HG03432 (cell line): ENCODE measurements at regions not wholly inside any gene's neighbourhood (a gene's known extent, or its start where the extent isn't known, plus 50 kb on each side); places are given as distances from the start of the nearest gene placed in this dataset.

Source experiments
- ATAC-seq: cut with Tn5 transposase; IDR thresholded peaks from one replicate; pipeline ENCODE4 v1.9.1; 2021; ENCODE audit warnings: mild to moderate bottlenecking, moderate library complexity; ENCODE audit not compliant: unreplicated experiment

DNA sequence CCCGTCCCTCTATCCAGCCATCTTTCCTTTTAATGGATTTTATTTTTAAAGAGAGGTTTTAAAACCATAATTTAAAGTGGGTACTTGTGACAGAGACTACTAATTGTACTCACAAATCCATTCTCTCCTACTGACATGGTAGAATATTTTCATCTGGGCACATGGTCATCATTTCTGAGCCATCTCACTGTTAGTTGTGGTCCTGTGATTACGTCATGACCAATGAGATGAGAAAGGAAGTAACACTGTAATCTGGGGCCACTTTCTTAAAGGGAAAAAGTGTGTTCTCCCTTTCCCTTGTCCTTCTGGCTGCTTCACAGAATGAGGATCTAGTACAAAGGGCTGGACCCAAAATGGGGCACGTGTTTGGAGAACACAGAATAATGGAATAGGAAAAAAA lies 538.7 kb downstream of the CMPK2 start:
- no peak for ATAC-seq

DNA sequence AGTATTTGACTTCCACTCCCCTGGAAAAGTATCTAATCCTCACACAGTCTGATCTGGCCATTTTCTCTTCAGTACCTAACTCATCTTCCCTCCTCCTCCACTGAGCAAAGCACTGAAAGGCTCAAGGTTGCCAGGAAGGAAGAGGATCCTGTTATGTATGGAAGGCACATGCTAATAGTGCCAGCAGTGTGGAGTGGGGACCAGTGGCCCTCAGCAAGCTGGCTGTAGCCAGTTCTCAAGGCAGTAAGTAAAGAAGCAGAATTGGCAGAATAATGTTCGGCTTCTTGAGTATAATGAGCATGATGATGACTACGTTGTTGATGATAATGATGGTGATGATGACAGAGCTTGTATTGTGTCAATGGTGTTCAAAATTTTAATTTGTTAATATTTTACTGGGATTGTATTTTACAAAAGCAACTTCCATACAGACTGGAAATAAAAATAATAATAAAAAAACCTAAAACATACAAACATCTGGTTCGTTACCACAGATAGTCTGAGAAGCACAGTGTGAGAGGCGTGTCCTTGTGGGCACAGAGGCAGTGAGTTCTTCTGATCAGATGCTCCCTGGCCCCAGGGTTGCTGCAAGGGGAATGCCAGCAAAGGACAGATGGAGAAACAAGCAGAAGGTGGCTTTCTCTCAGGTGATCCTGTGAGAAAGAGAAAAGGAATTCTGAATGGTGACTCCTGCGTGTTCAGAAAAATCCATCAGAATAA lies 528.8 kb downstream of the CMPK2 start:
- ATAC-seq, result peak; percentile 45

DNA sequence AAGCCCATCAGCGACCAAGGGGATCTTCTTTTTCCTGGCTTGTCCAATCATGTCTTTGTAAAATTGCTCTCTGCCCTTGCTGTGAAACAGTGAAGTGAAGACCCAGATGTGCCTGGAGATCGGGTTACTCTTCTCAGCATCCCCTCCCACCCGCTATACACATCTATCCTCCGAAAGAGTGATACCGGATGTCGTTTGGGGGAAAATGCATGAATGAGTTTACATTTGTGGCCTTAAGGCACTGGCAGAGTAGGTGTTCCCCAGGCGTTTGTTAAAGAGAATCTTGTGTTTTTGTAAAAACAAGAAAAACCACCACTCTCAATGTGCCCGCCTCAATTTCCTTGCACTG lies 528.3 kb downstream of the CMPK2 start:
- peak; percentile 57 for ATAC-seq

DNA sequence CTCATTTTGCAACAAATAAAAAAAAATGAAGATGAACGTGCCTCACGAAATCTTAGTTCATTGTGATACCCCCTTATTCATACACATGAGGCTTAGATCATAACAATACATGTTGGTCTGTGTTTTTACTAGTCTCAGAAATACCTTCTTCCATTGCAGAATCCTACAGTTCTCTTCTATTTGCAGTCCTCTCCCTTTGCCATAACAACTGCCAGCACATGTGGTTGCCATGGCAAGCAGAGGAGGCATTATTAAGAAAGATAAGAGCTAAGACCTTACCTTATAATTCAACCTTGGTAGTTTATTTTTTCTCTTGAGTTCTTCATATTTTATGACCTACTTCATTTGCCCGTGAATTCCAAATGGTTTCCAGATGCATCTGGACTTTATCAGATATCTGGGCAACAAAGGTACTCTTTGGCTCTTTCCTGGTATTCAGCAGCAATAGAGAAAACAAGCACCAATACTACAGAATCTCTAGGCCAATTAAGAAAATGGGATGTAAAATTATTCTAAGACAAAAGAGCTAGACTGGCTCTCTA lies 524.0 kb downstream of the CMPK2 start:
- ATAC-seq, result no peak

DNA sequence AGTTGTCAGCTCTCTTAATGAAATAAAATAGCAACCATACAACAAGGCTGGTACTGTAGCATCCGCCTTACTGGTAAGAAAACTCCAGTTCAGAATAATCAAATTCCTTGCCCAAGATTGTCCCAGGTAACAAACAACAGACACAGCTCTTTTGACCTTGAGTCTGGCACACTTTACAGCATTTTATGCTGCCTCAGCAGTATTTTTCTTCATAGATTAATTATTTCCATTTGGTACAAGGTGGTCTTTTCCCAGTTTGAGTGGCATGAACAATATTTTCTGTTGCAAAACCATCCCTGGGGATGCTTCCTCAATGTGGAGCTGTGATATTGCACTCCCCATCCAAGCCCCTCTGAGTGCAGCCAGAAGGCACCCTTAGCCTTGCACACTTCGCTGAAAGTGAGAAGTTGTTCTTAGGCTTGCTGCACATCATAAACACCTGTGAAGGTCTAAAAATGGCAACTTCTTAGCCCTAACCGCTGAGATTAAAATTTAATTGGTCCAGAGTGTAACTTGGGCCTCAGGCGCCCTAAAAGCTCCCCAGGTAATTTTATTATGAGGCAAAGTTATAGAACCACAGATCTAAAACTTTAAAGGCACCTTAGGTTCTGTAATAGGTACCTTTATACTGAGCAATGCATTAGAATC lies 523.3 kb downstream of the CMPK2 start:
- ATAC-seq, result no peak

DNA sequence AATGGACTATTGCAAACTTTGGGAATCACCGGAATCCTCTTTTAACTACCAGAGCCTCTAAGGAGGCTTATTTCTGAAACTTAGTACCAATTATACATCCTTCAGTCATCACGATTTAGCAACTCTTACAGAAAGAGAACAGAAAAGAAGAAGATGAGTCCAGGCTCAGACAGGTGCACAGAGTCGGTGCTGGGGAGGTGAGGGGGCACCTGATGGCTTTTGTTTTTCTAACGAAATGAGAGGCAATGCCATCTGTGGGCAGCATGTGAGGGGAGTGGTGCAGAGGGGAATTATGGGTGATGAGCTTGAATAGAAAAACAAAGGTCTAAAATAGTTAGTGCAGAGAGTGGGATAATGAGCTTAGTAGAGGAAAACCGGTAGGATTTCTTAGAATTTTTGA lies 522.6 kb downstream of the CMPK2 start:
- no peak for ATAC-seq

DNA sequence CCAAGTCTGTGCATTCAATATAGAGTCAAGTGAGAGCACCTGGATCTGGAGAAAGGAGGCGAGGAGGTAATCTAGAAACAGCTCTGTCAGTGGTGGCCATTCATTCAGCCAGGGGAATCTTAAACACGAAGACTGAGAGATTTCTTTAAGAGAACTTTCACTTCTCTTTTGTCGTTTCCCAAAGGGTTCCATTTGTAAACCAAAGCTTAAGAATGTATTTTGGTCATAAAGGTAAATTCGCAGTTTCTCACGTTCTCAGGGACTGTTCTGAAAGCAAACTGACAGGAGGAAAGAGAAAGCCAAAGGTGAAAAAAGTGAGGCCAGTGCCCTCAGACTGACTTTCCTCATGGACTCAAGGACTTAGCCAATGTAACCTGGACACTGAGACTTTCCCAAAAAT lies 513.5 kb downstream of the CMPK2 start:
- peak; percentile 81 for ATAC-seq

DNA sequence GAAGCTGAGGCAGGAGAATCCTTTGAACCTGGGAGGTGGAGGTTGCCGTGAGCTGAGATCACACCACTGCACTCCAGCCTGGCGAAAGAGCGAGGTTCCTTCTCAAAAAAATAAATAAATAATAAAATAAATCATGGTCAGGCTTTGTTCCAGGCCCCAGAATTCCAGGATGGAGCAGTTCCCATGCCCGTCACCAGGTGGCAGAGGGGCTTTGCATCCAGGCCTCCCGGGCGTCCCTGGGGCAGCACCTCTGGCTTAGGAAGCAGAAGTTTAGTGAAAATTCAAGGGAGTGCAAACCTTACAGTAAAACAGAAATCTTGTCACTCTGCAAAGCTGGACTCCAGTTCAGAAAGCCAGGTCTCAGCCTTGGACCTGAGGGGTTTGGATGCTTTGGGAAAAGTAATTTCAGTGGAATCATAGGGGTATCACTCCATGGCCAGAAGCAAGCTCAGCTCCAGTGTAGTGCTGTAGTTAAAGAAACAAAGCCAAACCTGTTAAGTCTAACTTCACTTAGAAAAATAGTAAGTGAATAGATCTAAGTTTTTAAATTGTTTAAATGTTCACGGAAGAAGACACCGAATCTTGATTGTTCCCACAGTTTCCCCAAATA lies 512.7 kb downstream of the CMPK2 start:
- ATAC-seq, result no peak

DNA sequence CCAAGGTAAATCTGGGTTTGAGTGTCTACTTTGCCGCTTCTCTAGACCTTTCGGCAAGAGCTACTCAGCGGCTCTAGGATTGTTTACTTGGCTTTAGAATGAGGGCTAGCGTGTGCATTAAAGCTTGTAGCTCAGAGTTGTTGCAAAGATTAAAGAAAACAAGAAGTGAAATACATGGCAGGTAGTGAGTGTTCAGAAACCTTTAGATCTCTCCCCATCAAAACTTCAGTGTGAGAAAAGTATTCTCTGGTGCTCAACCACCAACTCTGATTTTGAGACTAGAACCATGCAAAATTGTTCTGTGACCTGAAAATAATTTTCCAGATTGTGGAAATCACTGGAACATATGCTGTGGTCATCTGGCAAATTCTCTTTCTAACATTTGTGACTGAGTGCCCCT lies 512.0 kb downstream of the CMPK2 start:
- peak; percentile 61 for ATAC-seq

DNA sequence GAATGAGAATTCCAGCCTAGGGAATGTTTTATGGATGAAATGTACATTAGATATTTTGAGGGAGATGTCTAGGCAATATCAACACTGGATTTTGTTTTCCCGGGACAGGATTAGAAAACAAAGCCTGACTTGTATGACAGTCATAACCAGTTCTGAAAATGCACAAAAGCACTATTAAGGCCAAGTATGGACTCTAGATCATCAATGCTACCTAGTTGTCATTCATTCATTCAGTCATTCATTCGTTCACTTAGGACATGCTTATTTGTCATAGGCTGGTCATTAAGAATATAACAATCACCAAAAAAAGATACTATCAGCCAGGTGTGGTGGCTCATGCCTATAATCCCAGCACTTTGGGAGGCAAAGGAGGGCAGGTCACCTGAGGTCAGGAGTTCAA lies 511.2 kb downstream of the CMPK2 start:
- ATAC-seq, result no peak

DNA sequence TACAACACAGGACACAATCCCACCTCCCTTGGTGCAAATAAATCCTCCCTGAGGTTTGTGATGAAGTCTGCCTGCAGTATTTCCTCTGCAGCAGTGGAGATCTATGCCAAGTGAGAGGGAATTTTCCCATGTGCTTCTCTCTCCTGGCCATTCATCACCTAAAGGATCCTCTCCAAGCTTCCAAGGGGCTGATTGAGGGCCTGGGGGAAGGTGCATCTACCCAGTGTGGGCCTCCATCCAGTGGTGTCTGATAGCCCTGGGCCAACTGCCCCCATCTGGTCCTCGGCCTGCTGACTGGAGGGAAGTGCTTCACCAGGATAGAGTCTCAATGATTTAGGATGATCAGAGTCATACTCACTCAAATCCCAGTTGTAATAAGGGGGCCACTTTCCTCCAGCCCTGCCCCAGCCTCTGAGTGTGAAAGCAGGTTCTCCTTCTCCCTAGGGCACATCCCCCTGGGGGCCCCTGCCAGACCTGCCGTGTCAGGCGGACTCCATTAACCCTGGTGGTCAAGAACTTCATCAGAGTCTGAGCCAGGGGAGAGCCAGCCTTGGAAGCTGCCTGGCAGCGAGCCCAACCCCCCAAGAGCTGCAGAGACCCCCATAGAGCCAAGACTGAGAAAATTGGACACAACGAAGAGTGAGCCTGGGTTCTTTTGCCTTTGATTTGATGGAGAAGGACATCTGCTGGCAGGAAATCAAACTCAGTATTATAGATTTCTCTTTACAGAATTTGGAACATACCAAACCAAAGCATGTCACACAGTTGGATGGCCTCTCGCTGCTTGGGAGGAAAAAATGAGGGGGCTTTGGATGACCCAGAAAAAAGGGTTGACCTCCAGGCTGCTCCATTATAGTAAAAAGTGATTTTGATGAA lies 509.6 kb downstream of the CMPK2 start:
- ATAC-seq, result no peak

DNA sequence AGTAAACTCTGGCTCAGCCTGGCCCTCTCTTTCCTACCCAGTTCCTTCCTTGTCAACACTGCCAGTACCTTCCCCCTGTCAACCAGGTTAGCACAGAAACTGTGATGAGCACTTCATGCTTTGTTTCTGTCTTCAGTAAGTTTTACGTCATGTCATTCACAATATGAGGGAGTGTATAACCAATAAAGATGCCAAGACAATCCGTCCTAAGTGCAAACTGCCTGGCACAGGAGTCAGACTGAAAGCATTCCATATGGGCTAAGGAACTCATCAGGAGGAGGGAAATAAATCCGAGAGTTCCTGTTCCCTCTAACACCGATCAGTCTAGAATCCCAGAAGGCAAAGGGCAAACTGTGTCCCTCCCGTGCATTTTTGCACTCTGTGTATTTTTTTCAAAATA lies 507.2 kb downstream of the CMPK2 start:
- no peak for ATAC-seq

DNA sequence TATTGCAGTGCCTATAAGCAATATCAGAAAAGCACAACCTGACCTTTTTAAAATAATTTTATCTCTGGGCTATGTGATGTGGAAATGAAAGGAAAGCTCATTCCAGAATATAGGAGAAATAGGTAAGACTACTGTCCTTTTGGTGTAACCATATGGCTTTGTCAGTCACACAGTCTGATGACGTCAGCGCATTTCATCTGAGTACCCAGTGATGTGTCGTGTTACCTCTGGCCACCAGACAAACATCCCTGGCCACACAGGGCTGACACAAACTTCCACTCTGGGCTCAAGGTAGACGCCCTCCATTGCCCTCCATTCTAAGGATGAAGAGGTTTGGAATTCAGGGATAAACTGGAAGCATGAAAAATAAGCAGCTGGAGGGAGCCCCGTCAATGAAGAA lies 506.7 kb downstream of the CMPK2 start:
- ATAC-seq, result no peak

DNA sequence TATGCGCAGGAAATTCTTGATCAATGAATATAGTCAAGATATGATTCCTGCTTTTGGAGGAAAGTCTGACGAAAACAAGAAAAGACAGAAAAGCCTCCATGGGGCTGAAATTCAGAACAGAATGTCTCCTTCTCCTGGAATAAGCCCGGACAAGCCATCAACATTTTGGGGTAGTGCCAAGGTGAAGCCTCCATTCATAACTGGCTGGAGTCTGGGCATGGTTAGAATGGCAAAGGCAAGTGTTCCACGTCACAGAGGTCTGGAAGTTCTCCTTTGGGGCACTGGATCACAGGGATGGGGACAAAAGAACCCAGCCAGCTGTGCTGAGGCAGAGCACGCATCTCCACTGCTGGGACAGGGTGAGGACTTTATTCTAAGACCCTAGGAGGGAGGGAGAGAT lies 505.7 kb downstream of the CMPK2 start:
- ATAC-seq, result no peak

DNA sequence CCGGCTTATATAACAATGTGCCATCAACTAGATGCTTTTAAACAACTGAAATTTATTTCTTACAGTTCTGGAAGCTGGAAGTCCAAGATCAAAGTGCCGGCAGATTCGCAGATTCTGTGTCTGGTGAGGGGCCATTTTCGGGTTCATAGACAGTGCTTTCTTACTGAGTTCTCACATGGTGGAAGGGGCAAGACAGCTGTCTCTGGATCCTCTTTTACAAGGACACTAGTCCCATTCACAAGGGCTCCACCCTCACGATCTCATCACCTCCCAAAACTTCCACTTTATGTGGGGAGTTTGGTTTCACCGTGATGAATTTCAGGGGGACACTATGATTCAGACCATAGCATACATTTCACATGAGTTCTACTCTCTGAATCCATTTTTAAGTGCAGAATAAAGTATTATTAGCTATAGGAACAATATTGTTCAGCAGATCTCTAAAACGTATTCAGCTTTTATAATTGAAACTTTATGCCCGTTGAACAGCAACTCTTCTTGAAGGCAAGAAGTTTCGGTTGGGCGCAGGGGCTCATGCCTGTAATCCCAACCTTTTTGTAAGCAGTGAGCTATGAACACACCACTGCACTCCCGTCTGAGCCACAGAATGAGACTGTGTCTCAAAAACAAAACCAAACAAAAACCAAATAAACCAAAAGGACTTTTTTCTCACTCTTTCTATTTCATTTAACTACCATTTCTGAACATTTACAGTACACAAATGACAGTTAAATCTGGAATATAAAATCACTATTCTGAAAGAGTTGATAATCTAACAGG lies 502.8 kb downstream of the CMPK2 start:
- no peak for ATAC-seq

DNA sequence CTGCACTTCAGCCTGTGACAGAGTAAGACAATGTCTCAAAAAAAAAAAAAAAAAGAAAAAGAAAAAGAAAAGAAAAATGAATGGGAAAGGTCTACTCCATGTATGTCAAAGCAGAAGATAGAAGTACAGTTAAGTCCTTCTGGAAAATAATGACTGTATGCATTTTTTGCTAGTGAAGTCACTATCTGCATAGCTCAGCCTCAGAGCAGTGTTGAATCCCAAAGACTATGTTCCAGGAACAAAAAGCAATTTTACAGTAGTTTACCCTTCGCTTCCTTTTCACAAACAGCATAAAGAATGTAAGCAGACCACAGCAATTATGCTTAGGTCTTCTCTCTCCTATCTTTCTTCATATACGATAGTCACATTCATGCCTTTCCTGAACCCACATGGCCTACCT lies 497.4 kb downstream of the CMPK2 start:
- ATAC-seq, result no peak

DNA sequence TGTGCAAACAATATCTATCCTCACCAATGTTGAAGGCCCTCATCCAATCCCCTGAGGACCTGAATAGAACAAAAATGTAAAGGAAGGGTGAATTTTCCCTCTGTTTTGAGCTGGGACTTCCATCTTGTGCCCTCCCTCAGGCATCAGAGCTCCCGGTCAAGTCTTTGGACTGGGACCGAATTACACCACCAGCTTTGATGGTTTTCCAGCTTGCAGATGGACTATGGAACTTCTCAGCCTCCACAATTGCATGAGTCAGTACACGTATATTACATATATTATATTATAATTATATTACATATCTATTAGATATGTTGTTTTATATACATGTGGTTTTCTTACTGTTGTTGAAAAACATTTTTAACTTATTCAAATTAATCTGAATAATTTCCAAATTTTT lies 496.4 kb downstream of the CMPK2 start:
- ATAC-seq, result no peak

DNA sequence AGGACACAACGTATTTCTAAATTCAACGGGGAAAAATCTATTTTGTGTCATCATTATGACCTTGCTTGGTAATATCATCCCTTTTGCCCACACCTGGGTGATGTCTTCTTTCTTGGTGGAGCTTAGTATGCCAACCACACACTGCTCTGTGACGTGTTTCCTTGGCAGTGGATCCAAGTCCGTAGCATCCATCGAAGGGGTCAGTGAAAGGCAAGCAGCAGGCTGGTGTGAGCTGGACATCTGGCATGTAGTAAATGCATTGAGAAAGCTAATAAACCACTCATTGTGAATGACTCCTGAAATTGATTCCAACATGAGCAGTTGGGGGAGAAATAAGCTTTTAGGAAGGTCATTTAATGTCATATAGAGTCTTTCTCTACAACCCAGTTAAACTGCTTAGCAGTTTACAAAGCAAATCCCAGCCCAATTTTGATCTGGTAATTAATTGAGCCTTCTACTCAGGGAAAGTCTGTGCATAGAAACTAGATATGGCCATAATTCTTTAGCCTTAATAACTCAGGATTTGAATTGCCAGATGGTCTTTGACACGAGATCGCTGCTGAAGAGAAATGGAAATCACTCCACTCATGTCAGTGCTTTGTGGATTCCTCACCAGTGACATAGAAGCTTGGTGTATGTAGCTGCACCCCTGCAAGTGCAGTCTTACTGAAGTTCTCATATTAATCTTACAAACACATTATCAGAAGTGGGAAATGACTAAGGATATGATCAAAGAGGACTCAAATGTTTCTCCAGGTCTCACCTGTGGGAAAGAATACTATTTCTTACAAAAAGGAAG lies 494.8 kb downstream of the CMPK2 start:
- ATAC-seq, result no peak

DNA sequence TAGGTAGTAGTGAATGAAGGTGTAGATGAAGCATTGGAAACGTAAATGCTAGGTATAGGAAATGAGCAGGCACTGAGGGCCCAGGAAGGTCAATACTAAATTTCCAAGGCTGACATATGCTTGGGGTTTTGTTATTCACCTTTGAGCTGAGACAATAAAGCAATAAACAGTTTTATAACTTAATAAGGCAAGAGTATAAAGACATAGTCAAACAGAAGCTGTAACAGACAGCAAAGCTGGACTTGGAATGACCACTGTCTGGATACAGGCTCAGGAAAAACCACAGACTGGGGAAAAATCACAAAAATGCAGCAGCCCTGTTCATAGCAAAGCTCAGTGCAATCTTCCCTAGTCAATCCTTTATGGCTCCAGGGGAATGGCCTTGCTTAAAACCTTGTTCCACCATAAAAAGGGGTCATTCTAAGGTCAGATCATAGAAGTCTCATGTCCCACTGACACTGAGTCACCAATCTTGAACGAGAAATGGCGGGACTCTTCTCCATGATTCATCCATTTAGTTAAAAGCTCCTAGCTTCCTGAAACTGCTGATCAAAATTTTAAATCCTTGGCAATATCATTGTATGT lies 493.3 kb downstream of the CMPK2 start:
- ATAC-seq, result no peak
